VCaP (cell line): ENCODE measurements at regions not wholly inside any gene's neighbourhood (a gene's known extent, or its start where the extent isn't known, plus 50 kb on each side); places are given as distances from the start of the nearest gene placed in this dataset.

Experiments used
- H3K27ac ChIP-seq: fragments of 450-650 bp; 2 replicates; pipeline ENCODE4 v1.5.1; 2017
- CTCF ChIP-seq: fragments of 450-650 bp; conservative IDR thresholded peaks from 2 replicates; pipeline ENCODE4 v1.5.1; 2017; ENCODE audit warnings: mild to moderate bottlenecking, moderate library complexity

GRCh38 chr3:76566904-76567303 lies 473.0 kb upstream of the ROBO2 start:
- H3K27ac ChIP-seq = no peak overlapping the region
- no peak for TF ChIP-seq CTCF

- peak; percentile 90 for TF ChIP-seq CTCF
- no peak overlapping the region for H3K27ac ChIP-seq
Observed at GRCh38 chr3:76570436-76571057, 469.4 kb upstream of the ROBO2 start.

- no peak for TF ChIP-seq CTCF
- H3K27ac ChIP-seq = no peak overlapping the region
Observed at GRCh38 chr3:76576201-76576600, 463.7 kb upstream of the ROBO2 start.

- no peak for TF ChIP-seq CTCF
- H3K27ac ChIP-seq = no peak overlapping the region
Observed at GRCh38 chr3:76582098-76582497, 457.8 kb upstream of the ROBO2 start.

- TF ChIP-seq CTCF = no peak
- H3K27ac ChIP-seq = no peak overlapping the region
Observed at GRCh38 chr3:76582632-76583378, 457.1 kb upstream of the ROBO2 start.

GRCh38 chr3:76585794-76586392 lies 454.0 kb upstream of the ROBO2 start:
- H3K27ac ChIP-seq = no peak overlapping the region
- peak; percentile 87 for TF ChIP-seq CTCF

- H3K27ac ChIP-seq = no peak overlapping the region
- no peak for TF ChIP-seq CTCF
Observed at GRCh38 chr3:76586471-76586870, 453.4 kb upstream of the ROBO2 start.
